ENCODE measurements at regions not wholly inside any gene's neighbourhood (a gene's known extent, or its start where the extent isn't known, plus 50 kb on each side); places are given as distances from the start of the nearest gene placed in this dataset.

GRCh38 chr5:77877516-77878355 is 101.6 kb upstream of the TBCA start:
- TF ChIP-seq POLR2AphosphoS5 (IDR thresholded peaks at IDR 0.05; ENCODE audit: low read depth, low read length): no peak
- TF ChIP-seq POLR2A (IDR thresholded peaks at IDR 0.05; ENCODE audit: low read depth, low read length): no peak
- TF ChIP-seq TAF1 (IDR thresholded peaks at IDR 0.05; ENCODE audit: borderline replicate concordance, low read depth, low read length): no peak

All from GM12892 (cell line).